Tibial nerve (tissue), 3 donors: ENCODE measurements at regions not wholly inside any gene's neighbourhood (a gene's known extent, or its start where the extent isn't known, plus 50 kb on each side); places are given as distances from the start of the nearest gene placed in this dataset.

Experiments
- POLR2A ChIP-seq, 2 donors: fragments of 450-650 bp; IDR thresholded peaks; one replicate each; pipeline ENCODE4 v1.6.1; 2017; ENCODE audit warnings: antibody characterized with exemption in 2 of 2, mild to moderate bottlenecking in 2 of 2, moderate library complexity in 2 of 2
- TF ChIP-seq, protein P1 (sequence below), 5 experiments: fragments of 200-600 bp in 3 of 5; fragments of 450-650 bp in 2 of 5; sonication (generic) in 3 of 5; IDR thresholded peaks; one replicate each; pipeline ENCODE4 v1.5.1; 2016 to 2019; ENCODE audit warnings: antibody characterized with exemption in 5 of 5, mild to moderate bottlenecking in 3 of 5, moderate library complexity in 2 of 5

DNA sequence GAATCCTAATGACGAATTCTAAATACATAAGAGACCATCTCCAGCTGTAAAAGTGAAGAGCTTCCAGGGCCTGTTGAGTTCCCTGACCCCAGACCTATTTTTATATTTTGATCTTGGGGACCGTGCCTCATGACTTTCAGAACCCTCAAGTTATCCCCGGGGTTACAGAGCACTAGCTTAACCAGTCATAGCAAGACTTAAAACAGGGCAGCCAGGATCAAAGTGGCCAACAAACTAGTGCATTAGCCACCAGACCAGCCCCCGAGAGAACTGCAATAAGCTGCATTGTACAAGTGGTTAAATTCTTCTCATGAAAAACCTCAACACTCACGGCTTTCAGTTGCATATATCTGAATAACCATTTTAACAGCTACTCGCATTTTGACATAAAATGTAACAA lies 183.0 kb downstream of the BARHL2 start:
- TF ChIP-seq POLR2A (IDR thresholded peaks at IDR 0.05): no peak
- TF ChIP-seq, protein P1, sequence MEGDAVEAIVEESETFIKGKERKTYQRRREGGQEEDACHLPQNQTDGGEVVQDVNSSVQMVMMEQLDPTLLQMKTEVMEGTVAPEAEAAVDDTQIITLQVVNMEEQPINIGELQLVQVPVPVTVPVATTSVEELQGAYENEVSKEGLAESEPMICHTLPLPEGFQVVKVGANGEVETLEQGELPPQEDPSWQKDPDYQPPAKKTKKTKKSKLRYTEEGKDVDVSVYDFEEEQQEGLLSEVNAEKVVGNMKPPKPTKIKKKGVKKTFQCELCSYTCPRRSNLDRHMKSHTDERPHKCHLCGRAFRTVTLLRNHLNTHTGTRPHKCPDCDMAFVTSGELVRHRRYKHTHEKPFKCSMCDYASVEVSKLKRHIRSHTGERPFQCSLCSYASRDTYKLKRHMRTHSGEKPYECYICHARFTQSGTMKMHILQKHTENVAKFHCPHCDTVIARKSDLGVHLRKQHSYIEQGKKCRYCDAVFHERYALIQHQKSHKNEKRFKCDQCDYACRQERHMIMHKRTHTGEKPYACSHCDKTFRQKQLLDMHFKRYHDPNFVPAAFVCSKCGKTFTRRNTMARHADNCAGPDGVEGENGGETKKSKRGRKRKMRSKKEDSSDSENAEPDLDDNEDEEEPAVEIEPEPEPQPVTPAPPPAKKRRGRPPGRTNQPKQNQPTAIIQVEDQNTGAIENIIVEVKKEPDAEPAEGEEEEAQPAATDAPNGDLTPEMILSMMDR (IDR thresholded peaks at IDR 0.05): no peak
